ENCODE measurements at regions not wholly inside any gene's neighbourhood (a gene's known extent, or its start where the extent isn't known, plus 50 kb on each side); places are given as distances from the start of the nearest gene placed in this dataset.

DNA sequence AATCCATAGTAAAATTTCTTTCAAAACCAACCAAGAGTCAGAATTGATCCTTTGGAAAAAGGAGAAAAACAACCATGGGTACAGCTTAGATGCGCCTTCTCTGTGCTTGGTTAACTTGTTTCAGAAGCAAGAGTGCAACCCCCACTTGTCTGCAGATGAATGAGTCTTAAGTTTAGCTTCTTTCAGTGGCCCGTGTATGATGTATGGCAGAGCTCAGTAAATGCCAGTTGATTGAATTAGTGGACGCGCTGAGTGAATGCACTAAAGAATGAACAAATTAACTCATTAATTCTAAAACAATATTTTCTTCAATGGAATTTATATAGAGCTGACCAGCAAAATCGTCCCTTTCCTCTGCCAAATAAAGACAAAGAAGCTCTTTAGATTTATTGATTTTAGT, 67.0 kb upstream of the ARHGEF3 start:
- Histone ChIP-seq H3K4me1 (ENCODE audit: control insufficient read depth, insufficient read depth, low read length, unreplicated experiment) (peaks cover 7% of the 10 kb centered on the region), H3K36me3 (ENCODE audit: insufficient read depth, low read length) (no peaks in the 10 kb centered on the region), H3K79me2 (ENCODE audit: control insufficient read depth, insufficient read depth, low read length, unreplicated experiment) (no peaks in the 10 kb centered on the region), H2AFZ (ENCODE audit: low read length, unreplicated experiment) (no peak overlapping the region), H3K27me3 (ENCODE audit: insufficient read depth, low read length) (no peaks in the 10 kb centered on the region), H3K4me3 (ENCODE audit: low read depth, low read length) (no peak overlapping the region), H3K27ac (ENCODE audit: low read depth, low read length) (no peak overlapping the region)

DNA sequence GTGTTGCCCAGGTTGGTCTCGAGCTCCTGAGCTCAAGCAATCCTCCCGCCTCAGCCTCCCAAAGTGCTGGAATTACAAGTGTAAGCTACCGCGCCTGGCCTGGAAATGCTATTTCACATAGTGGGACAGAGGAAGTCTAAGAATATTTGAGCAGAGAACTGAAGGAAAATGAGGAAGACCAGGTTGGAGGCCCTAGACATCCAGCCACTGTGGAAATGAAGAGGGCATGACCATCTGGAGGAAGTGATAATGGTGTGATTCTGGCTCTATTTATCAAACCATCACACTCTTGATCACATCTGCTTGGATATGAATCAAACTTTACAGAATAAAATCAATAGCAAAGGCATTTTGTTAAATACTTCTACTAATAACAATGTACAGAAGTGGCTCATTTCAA, 65.9 kb upstream of the ARHGEF3 start:
- H3K27me3 ChIP-seq (ENCODE audit: insufficient read depth, low read length), result no peaks in the 10 kb centered on the region
- H3K79me2 ChIP-seq (ENCODE audit: control insufficient read depth, insufficient read depth, low read length, unreplicated experiment), result no peaks in the 10 kb centered on the region
- H3K4me1 ChIP-seq (ENCODE audit: control insufficient read depth, insufficient read depth, low read length, unreplicated experiment), result peaks cover 11% of the 10 kb centered on the region
- no peak overlapping the region for H3K4me3 ChIP-seq (ENCODE audit: low read depth, low read length)
- no peak overlapping the region for H2AFZ ChIP-seq (ENCODE audit: low read length, unreplicated experiment)
- H3K36me3 ChIP-seq (ENCODE audit: insufficient read depth, low read length), result no peaks in the 10 kb centered on the region
- H3K27ac ChIP-seq (ENCODE audit: low read depth, low read length), result no peak overlapping the region

- H3K27ac ChIP-seq (ENCODE audit: low read depth, low read length), result no peak overlapping the region
- H3K27me3 ChIP-seq (ENCODE audit: insufficient read depth, low read length), result no peaks in the 10 kb centered on the region
- peaks cover 12% of the 10 kb centered on the region for H3K4me1 ChIP-seq (ENCODE audit: control insufficient read depth, insufficient read depth, low read length, unreplicated experiment)
- H3K4me3 ChIP-seq (ENCODE audit: low read depth, low read length), result no peak overlapping the region
- no peaks in the 10 kb centered on the region for H3K79me2 ChIP-seq (ENCODE audit: control insufficient read depth, insufficient read depth, low read length, unreplicated experiment)
- no peak overlapping the region for H2AFZ ChIP-seq (ENCODE audit: low read length, unreplicated experiment)
- no peaks in the 10 kb centered on the region for H3K36me3 ChIP-seq (ENCODE audit: insufficient read depth, low read length)
Measured at GRCh38 chr3:56864918-56865524, 63.3 kb upstream of the ARHGEF3 start.

DNA sequence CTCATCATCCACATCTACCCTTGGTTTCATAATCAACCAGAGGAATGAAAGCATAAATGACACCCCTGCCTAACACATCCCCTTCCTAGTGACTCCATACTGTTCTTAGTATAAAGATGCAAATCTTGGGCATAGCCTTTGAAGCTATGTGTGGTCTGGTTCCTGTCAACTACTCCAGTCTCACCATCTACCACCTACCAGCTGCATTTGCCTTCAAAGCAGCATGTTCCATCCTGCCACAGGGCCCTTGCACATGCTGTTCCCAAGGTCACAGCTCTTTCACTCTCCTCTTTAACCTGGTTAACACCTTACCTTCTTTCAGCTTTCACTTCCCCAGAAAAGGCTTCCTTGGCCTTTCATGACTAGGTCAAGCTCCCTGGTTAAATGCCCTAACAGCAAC, 62.3 kb upstream of the ARHGEF3 start:
- Histone ChIP-seq H2AFZ (ENCODE audit: low read length, unreplicated experiment) (no peak overlapping the region), H3K27ac (ENCODE audit: low read depth, low read length) (no peak overlapping the region), H3K4me1 (ENCODE audit: control insufficient read depth, insufficient read depth, low read length, unreplicated experiment) (peaks cover 12% of the 10 kb centered on the region), H3K79me2 (ENCODE audit: control insufficient read depth, insufficient read depth, low read length, unreplicated experiment) (no peaks in the 10 kb centered on the region), H3K36me3 (ENCODE audit: insufficient read depth, low read length) (no peaks in the 10 kb centered on the region), H3K27me3 (ENCODE audit: insufficient read depth, low read length) (no peaks in the 10 kb centered on the region), H3K4me3 (ENCODE audit: low read depth, low read length) (no peak overlapping the region)

DNA sequence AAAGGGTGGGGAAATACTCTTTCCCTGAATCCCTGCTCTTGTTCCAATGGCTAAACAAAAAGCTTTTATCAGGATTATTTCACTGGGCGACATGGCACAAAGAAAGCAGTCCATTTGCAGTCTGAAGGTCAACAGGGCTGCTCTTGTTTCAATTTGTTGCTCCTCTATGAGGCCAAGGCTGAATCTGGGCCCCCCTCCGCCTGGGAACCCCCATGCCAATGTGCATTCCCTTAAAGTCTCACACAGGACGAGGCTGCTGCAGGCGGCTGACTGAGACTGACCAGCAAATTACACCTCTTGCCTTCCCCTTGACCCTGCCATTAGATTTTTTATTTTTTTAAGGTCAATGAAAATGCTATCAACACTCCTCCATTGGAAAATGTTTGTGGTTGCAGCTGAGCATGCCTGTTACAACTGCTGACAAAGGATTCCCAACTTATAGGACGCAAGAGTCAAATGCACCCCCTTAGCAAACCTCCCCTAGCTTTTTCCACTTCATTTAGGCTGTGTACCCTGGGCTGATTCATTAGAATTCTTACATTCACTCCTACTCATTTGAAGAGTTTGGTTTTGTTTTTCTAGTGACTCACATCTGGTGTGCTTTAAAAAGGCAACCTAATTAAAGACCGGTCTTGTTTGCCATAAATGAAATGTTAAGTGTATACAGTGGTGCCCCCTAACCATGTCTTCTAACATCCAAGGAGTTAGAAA, 60.8 kb upstream of the ARHGEF3 start:
- Histone ChIP-seq H3K79me2 (ENCODE audit: control insufficient read depth, insufficient read depth, low read length, unreplicated experiment) (no peaks in the 10 kb centered on the region), H3K36me3 (ENCODE audit: insufficient read depth, low read length) (no peaks in the 10 kb centered on the region), H2AFZ (ENCODE audit: low read length, unreplicated experiment) (peak overlapping the region; percentile 10), H3K4me3 (ENCODE audit: low read depth, low read length) (peak overlapping the region; percentile 3; the same call in 1 of the 2 replicates), H3K27me3 (ENCODE audit: insufficient read depth, low read length) (no peaks in the 10 kb centered on the region), H3K4me1 (ENCODE audit: control insufficient read depth, insufficient read depth, low read length, unreplicated experiment) (peaks cover 12% of the 10 kb centered on the region), H3K27ac (ENCODE audit: low read depth, low read length) (no peak overlapping the region)

DNA sequence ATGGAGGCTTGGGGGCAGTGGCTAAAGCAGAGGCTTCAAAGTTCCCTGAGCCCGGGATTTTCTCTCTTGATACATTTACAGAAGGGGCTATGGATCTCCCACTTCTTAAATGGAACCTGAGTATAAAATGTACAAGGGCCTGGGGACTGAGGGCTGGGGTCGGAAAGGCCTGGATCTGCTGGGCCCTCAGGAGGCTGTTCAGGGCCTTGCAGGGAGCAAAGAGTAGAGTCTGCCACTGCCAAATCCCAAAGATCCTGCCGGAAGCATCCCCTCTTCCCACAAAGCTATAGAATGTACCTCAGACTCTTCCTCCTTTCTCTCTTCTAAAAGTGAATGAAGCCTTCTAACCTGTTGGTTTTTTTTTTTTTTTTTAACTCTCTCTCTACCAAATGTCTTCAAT, 59.8 kb upstream of the ARHGEF3 start:
- no peaks in the 10 kb centered on the region for H3K36me3 ChIP-seq (ENCODE audit: insufficient read depth, low read length)
- no peaks in the 10 kb centered on the region for H3K79me2 ChIP-seq (ENCODE audit: control insufficient read depth, insufficient read depth, low read length, unreplicated experiment)
- no peak overlapping the region for H3K27ac ChIP-seq (ENCODE audit: low read depth, low read length)
- no peaks in the 10 kb centered on the region for H3K27me3 ChIP-seq (ENCODE audit: insufficient read depth, low read length)
- no peak overlapping the region for H3K4me3 ChIP-seq (ENCODE audit: low read depth, low read length)
- H3K4me1 ChIP-seq (ENCODE audit: control insufficient read depth, insufficient read depth, low read length, unreplicated experiment), result peaks cover 18% of the 10 kb centered on the region
- H2AFZ ChIP-seq (ENCODE audit: low read length, unreplicated experiment), result no peak overlapping the region

DNA sequence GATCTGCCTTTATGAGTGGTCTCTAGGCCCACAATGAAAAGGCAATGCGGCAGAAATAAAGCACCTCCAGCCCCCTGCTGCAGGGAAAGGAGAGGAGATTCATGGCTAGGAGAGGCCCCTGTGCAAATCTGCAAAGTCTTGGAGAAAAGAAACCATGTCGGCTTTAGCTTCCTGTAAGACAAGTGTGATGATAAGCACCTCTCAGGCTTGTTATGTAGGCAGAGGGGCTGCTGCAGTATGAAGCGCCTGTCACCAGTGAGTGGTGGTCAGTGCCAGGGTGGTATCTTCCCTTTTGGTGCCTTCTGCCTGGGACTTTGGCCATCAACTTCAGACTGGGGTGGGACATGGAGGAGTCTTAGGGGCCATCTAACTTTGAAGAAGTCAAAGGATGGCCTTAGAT, 59.2 kb upstream of the ARHGEF3 start:
- H2AFZ ChIP-seq (ENCODE audit: low read length, unreplicated experiment), result no peak overlapping the region
- H3K36me3 ChIP-seq (ENCODE audit: insufficient read depth, low read length), result no peaks in the 10 kb centered on the region
- no peaks in the 10 kb centered on the region for H3K27me3 ChIP-seq (ENCODE audit: insufficient read depth, low read length)
- no peaks in the 10 kb centered on the region for H3K79me2 ChIP-seq (ENCODE audit: control insufficient read depth, insufficient read depth, low read length, unreplicated experiment)
- no peak overlapping the region for H3K4me3 ChIP-seq (ENCODE audit: low read depth, low read length)
- H3K27ac ChIP-seq (ENCODE audit: low read depth, low read length), result no peak overlapping the region
- peaks cover 20% of the 10 kb centered on the region for H3K4me1 ChIP-seq (ENCODE audit: control insufficient read depth, insufficient read depth, low read length, unreplicated experiment)

DNA sequence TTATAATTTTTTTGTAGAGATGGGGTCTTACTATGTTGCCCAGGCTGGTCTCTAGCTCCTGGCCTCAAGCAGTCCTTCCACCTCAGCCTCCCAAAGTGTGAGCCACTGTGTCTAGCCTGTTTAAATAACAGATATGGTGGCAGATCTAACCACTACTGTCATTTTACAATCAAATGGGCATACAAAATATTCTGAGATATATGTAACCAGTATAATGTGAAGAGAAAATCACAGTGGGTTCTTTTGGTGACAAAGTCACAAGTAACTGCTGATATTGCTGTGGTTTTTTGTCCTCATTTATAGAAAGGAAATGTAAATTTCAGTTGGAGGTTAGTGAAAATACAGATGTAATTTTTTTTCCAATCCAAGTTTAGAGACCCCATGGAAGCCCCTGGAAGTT, 58.6 kb upstream of the ARHGEF3 start:
- Histone ChIP-seq H3K36me3 (ENCODE audit: insufficient read depth, low read length) (no peaks in the 10 kb centered on the region), H2AFZ (ENCODE audit: low read length, unreplicated experiment) (no peak overlapping the region), H3K79me2 (ENCODE audit: control insufficient read depth, insufficient read depth, low read length, unreplicated experiment) (no peaks in the 10 kb centered on the region), H3K27ac (ENCODE audit: low read depth, low read length) (no peak overlapping the region), H3K4me3 (ENCODE audit: low read depth, low read length) (no peak overlapping the region), H3K27me3 (ENCODE audit: insufficient read depth, low read length) (no peaks in the 10 kb centered on the region), H3K4me1 (ENCODE audit: control insufficient read depth, insufficient read depth, low read length, unreplicated experiment) (peaks cover 21% of the 10 kb centered on the region)

DNA sequence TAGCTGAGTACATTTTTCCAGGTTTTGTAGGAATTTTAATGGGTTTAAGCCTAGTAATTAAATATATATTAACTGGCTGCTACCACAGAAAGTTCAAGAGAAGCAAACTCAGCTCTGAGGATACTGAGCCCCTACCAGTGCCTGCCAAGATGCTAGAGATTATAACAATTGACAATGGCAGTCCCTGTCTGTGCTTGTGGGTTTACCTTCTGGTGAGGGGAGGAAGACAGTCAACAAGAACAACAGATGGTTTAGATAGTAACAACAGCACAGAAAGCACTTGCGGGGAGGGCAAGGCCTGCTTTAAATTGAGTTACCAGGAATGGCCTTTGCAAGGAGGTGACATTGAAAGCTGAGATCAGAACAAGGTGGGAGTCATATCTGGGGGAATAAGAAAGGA, 56.6 kb upstream of the ARHGEF3 start:
- Histone ChIP-seq H3K4me1 (ENCODE audit: control insufficient read depth, insufficient read depth, low read length, unreplicated experiment) (peaks cover 21% of the 10 kb centered on the region), H3K79me2 (ENCODE audit: control insufficient read depth, insufficient read depth, low read length, unreplicated experiment) (no peaks in the 10 kb centered on the region), H3K27me3 (ENCODE audit: insufficient read depth, low read length) (no peaks in the 10 kb centered on the region), H3K27ac (ENCODE audit: low read depth, low read length) (no peak overlapping the region), H3K4me3 (ENCODE audit: low read depth, low read length) (no peak overlapping the region), H2AFZ (ENCODE audit: low read length, unreplicated experiment) (no peak overlapping the region), H3K36me3 (ENCODE audit: insufficient read depth, low read length) (no peaks in the 10 kb centered on the region)

DNA sequence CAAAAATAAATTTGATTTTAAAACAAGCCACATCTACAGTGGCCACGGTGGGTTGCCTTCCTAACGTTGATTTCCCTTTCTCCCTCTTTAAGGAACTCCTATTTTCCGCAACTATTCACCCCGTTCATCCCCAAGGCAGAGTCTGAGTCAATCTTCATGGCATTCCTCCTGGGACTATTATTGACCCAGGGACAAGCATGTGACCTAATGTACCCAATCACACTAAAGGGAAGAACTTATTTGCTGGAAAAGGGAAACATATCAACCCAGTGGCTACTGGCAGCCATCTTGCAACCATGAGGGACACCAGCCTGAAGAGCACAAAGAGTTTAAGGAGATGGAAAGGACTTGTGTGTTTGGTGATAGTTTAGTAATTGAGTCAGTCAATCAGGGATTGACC, 55.4 kb upstream of the ARHGEF3 start:
- no peak overlapping the region for H3K4me3 ChIP-seq (ENCODE audit: low read depth, low read length)
- H3K27me3 ChIP-seq (ENCODE audit: insufficient read depth, low read length), result no peaks in the 10 kb centered on the region
- H3K79me2 ChIP-seq (ENCODE audit: control insufficient read depth, insufficient read depth, low read length, unreplicated experiment), result no peaks in the 10 kb centered on the region
- H2AFZ ChIP-seq (ENCODE audit: low read length, unreplicated experiment), result no peak overlapping the region
- no peaks in the 10 kb centered on the region for H3K36me3 ChIP-seq (ENCODE audit: insufficient read depth, low read length)
- peaks cover 20% of the 10 kb centered on the region for H3K4me1 ChIP-seq (ENCODE audit: control insufficient read depth, insufficient read depth, low read length, unreplicated experiment)
- no peak overlapping the region for H3K27ac ChIP-seq (ENCODE audit: low read depth, low read length)

- H3K4me1 ChIP-seq (ENCODE audit: control insufficient read depth, insufficient read depth, low read length, unreplicated experiment), result peaks cover 22% of the 10 kb centered on the region
Measured at GRCh38 chr3:56856752-56857151, 55.0 kb upstream of the ARHGEF3 start.

More at GRCh38 chr3:56856752-56857151, 55.0 kb upstream of the ARHGEF3 start:
- H3K27ac ChIP-seq (ENCODE audit: low read depth, low read length), result no peak overlapping the region
- no peak overlapping the region for H3K4me3 ChIP-seq (ENCODE audit: low read depth, low read length)
- no peak overlapping the region for H2AFZ ChIP-seq (ENCODE audit: low read length, unreplicated experiment)
- H3K36me3 ChIP-seq (ENCODE audit: insufficient read depth, low read length), result no peaks in the 10 kb centered on the region
- no peaks in the 10 kb centered on the region for H3K79me2 ChIP-seq (ENCODE audit: control insufficient read depth, insufficient read depth, low read length, unreplicated experiment)
- no peaks in the 10 kb centered on the region for H3K27me3 ChIP-seq (ENCODE audit: insufficient read depth, low read length)
